IMR-90 (cell line): ENCODE measurements at regions not wholly inside any gene's neighbourhood (a gene's known extent, or its start where the extent isn't known, plus 50 kb on each side); places are given as distances from the start of the nearest gene placed in this dataset.

Experiments used
- BHLHE40 ChIP-seq: fragments of 150-350 bp; IDR thresholded peaks from 2 replicates; pipeline ENCODE4 v1.6.1; 2016; ENCODE audit warnings: mild to moderate bottlenecking, low read depth, low read length
- CEBPB ChIP-seq: IDR thresholded peaks from 2 replicates; pipeline ENCODE4 v1.6.1; 2012; ENCODE audit warnings: low read depth, low read length, improper control_type of control experiment
- CTCF ChIP-seq: conservative IDR thresholded peaks from 2 replicates; pipeline ENCODE4 v1.5.1; 2012; ENCODE audit warnings: mild to moderate bottlenecking, low read depth, low read length, improper control_type of control experiment
- FOS ChIP-seq: fragments of 150-350 bp; IDR thresholded peaks from 2 replicates; pipeline ENCODE4 v1.6.1; 2016; ENCODE audit warnings: low read depth, low read length
- MAFK ChIP-seq: IDR thresholded peaks from 2 replicates; pipeline ENCODE4 v1.6.1; 2012; ENCODE audit warnings: low read depth, low read length, improper control_type of control experiment
- MXI1 ChIP-seq: IDR thresholded peaks from 2 replicates; pipeline ENCODE4 v1.6.1; 2012; ENCODE audit warnings: low read depth, mild to moderate bottlenecking, low read length, moderate library complexity, borderline replicate concordance
- POLR2A ChIP-seq: IDR thresholded peaks from 2 replicates; pipeline ENCODE4 v1.6.1; 2012; ENCODE audit warnings: mild to moderate bottlenecking, low read depth, low read length
- RAD21 ChIP-seq: IDR thresholded peaks from 2 replicates; pipeline ENCODE4 v1.6.1; 2012; ENCODE audit warnings: low read length, improper control_type of control experiment
- RFX5 ChIP-seq: IDR thresholded peaks from 2 replicates; pipeline ENCODE4 v1.8.0; 2012; ENCODE audit warnings: low read depth, mild to moderate bottlenecking, low read length, moderate library complexity
- SMC3 ChIP-seq: fragments of 150-350 bp; IDR thresholded peaks from 2 replicates; pipeline ENCODE4 v1.6.1; 2016; ENCODE audit warnings: low read depth, mild to moderate bottlenecking, antibody characterized with exemption, low read length, moderate library complexity
- TF ChIP-seq, protein P1 (sequence below): fragments of 150-350 bp; IDR thresholded peaks from 2 replicates; pipeline ENCODE4 v1.6.1; 2017; ENCODE audit warnings: mild to moderate bottlenecking, antibody characterized with exemption, low read length, low read depth

DNA sequence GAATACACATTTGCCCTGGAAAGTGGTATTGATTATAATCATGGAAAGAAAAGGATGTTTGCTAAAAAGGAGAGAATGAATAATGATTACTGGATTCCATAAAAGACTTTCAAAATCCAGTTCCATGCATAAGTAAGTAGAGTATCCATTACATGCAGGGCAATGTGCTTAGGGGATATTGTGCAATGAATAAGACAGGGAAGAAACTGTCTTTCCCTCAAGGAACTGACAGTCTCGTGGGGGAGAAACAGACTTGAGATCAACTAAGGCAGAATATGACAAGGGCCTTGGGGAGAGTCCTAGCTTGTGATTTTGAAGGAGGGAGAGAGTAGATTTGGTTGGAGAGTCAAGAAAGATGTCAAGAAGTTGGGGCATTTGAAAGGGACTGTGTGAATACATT lies 130.6 kb downstream of the SPP2 start:
- TF ChIP-seq POLR2A: no peak
- no peak for TF ChIP-seq CTCF
- no peak for TF ChIP-seq FOS
- TF ChIP-seq CEBPB: peak; percentile 57
- TF ChIP-seq MAFK: no peak
- no peak for TF ChIP-seq MXI1
- TF ChIP-seq RFX5: no peak
- TF ChIP-seq BHLHE40: no peak
- no peak for TF ChIP-seq RAD21
- TF ChIP-seq, protein P1, sequence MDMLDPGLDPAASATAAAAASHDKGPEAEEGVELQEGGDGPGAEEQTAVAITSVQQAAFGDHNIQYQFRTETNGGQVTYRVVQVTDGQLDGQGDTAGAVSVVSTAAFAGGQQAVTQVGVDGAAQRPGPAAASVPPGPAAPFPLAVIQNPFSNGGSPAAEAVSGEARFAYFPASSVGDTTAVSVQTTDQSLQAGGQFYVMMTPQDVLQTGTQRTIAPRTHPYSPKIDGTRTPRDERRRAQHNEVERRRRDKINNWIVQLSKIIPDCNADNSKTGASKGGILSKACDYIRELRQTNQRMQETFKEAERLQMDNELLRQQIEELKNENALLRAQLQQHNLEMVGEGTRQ: no peak
- no peak for TF ChIP-seq SMC3
